Activated T-cell treated with anti-CD3 and anti-CD28 coated beads for 24 hours (primary cell): ENCODE measurements at regions not wholly inside any gene's neighbourhood (a gene's known extent, or its start where the extent isn't known, plus 50 kb on each side); places are given as distances from the start of the nearest gene placed in this dataset.
"Not testable (repeated sequence)": the region's sequence is repeated elsewhere in the genome, so short reads cannot be mapped to it uniquely, and the experiment has no call there.

Source experiments
- DNase-seq: peaks from one replicate; pipeline ENCODE4 v3.0.0-alpha.2; 2020; ENCODE audit warnings: low read depth

GRCh38 chr1:196090226-196090625 is 518.0 kb downstream of the KCNT2 start:
- DNase-seq, result no peak

GRCh38 chr1:196088541-196088940 is 519.7 kb downstream of the KCNT2 start:
- no peak for DNase-seq

- no peak for DNase-seq
Observed at GRCh38 chr1:196078691-196079090, 529.5 kb downstream of the KCNT2 start.

- no peak for DNase-seq
Observed at GRCh38 chr1:196075621-196076020, 532.6 kb downstream of the KCNT2 start.

GRCh38 chr1:196074182-196074581 is 534.1 kb downstream of the KCNT2 start:
- no peak for DNase-seq

- no peak for DNase-seq
Observed at GRCh38 chr1:196071447-196071846, 536.8 kb downstream of the KCNT2 start.

GRCh38 chr1:196070940-196071339 is 537.3 kb downstream of the KCNT2 start:
- no peak for DNase-seq

GRCh38 chr1:196063952-196064351 is 544.3 kb downstream of the KCNT2 start:
- no peak for DNase-seq

GRCh38 chr1:196063294-196063693 is 544.9 kb downstream of the KCNT2 start:
- DNase-seq, result no peak

- DNase-seq, result no peak
Observed at GRCh38 chr1:196060539-196060938, 547.7 kb downstream of the KCNT2 start.

GRCh38 chr1:196059210-196059609 is 549.0 kb downstream of the KCNT2 start:
- DNase-seq, result no peak

GRCh38 chr1:196056966-196057365 is 551.3 kb downstream of the KCNT2 start:
- no peak for DNase-seq

GRCh38 chr1:196049407-196049806 is 558.8 kb downstream of the KCNT2 start:
- DNase-seq, result no peak

- no peak for DNase-seq
Observed at GRCh38 chr1:196043268-196043667, 565.0 kb downstream of the KCNT2 start.

- DNase-seq, result no peak
Observed at GRCh38 chr1:196034080-196034706, 574.0 kb downstream of the KCNT2 start.

GRCh38 chr1:196031387-196031786 is 576.9 kb downstream of the KCNT2 start:
- DNase-seq, result not testable (repeated sequence)

- DNase-seq, result no peak
Observed at GRCh38 chr1:196030455-196030854, 577.8 kb downstream of the KCNT2 start.

- no peak for DNase-seq
Observed at GRCh38 chr1:196029410-196029809, 578.8 kb downstream of the KCNT2 start.

- DNase-seq, result no peak
Observed at GRCh38 chr1:196027127-196027526, 581.1 kb downstream of the KCNT2 start.

GRCh38 chr1:196021174-196021573 is 587.1 kb downstream of the KCNT2 start:
- not testable (repeated sequence) for DNase-seq

- no peak for DNase-seq
Observed at GRCh38 chr1:196009362-196009761, 598.9 kb downstream of the KCNT2 start.

- DNase-seq, result no peak
Observed at GRCh38 chr1:196007763-196008162, 600.5 kb downstream of the KCNT2 start.

GRCh38 chr1:196005426-196005825 is 602.8 kb downstream of the KCNT2 start:
- no peak for DNase-seq

- DNase-seq, result not testable (repeated sequence)
Observed at GRCh38 chr1:196004388-196004787, 603.9 kb downstream of the KCNT2 start.

- DNase-seq, result no peak
Observed at GRCh38 chr1:196002906-196003305, 605.3 kb downstream of the KCNT2 start.
